GM23338 (cell line): ENCODE measurements at regions not wholly inside any gene's neighbourhood (a gene's known extent, or its start where the extent isn't known, plus 50 kb on each side); places are given as distances from the start of the nearest gene placed in this dataset.

Source experiments
- ATAC-seq: fragments of 200-7000 bp; cut with Tn5 transposase; 3 replicates; pipeline ENCODE4 v1.9.1; 2020
- DNase-seq: peaks from one replicate; pipeline ENCODE4 v3.0.0-alpha.2; 2015; ENCODE audit warnings: low spot score
- H2AFZ ChIP-seq: fragments of 200-600 bp; sonication (generic); 2 replicates; pipeline ENCODE4 v1.8.0; 2016; ENCODE audit warnings: antibody characterized with exemption, mild to moderate bottlenecking, moderate library complexity
- H3F3A ChIP-seq: fragments of 200-600 bp; sonication (generic); replicated peaks from 2 replicates; pipeline ENCODE4 v1.8.0; 2017; ENCODE audit warnings: antibody characterized with exemption, mixed run types, low read depth
- H3K27ac ChIP-seq: fragments of 200-600 bp; sonication (generic); 2 replicates; pipeline ENCODE4 v1.6.1; 2016; ENCODE audit warnings: low read depth
- H3K27me3 ChIP-seq: fragments of 200-600 bp; sonication (generic); 2 replicates; pipeline ENCODE4 v1.8.0; 2016; ENCODE audit warnings: mild to moderate bottlenecking, mixed run types, moderate library complexity; ENCODE audit not compliant: insufficient read depth
- H3K36me3 ChIP-seq: fragments of 200-600 bp; sonication (generic); 2 replicates; pipeline ENCODE4 v1.8.0; 2016; ENCODE audit warnings: mild to moderate bottlenecking; ENCODE audit not compliant: insufficient read depth
- H3K4me1 ChIP-seq: fragments of 200-600 bp; sonication (generic); 2 replicates; pipeline ENCODE4 v1.8.0; 2016; ENCODE audit warnings: mild to moderate bottlenecking, moderate library complexity; ENCODE audit not compliant: insufficient read depth
- H3K4me2 ChIP-seq: fragments of 200-600 bp; sonication (generic); 2 replicates; pipeline ENCODE4 v1.7.1; 2017; ENCODE audit warnings: mixed run types
- H3K4me3 ChIP-seq: fragments of 200-600 bp; sonication (generic); 2 replicates; pipeline ENCODE4 v1.6.1; 2016; ENCODE audit warnings: mixed run types
- H3K79me2 ChIP-seq: fragments of 200-600 bp; sonication (generic); replicated peaks from 2 replicates; pipeline ENCODE4 v1.8.0; 2017; ENCODE audit warnings: mild to moderate bottlenecking; ENCODE audit not compliant: insufficient read depth
- H3K9me2 ChIP-seq: fragments of 200-600 bp; sonication (generic); 2 replicates; pipeline ENCODE4 v1.8.0; 2017; ENCODE audit not compliant: insufficient read depth
- H4K20me1 ChIP-seq: fragments of 200-600 bp; sonication (generic); replicated peaks from 2 replicates; pipeline ENCODE4 v1.8.0; 2017; ENCODE audit warnings: mild to moderate bottlenecking; ENCODE audit not compliant: insufficient read depth
- H3K27ac Mint-ChIP-seq: 2 replicates; pipeline ENCODE4 v1.8.0; 2020; ENCODE audit warnings: inconsistent platforms, mild to moderate bottlenecking, moderate library complexity, mixed read lengths
- H3K27me3 Mint-ChIP-seq: 3 replicates; pipeline ENCODE4 v1.8.0; 2022; ENCODE audit warnings: low read depth, mild to moderate bottlenecking, moderate library complexity, mixed read lengths, inconsistent platforms; ENCODE audit not compliant: insufficient read depth, poor library complexity
- H3K36me3 Mint-ChIP-seq: 3 replicates; pipeline ENCODE4 v1.8.0; 2021; ENCODE audit warnings: low read depth, mild to moderate bottlenecking, inconsistent platforms, moderate library complexity, mixed read lengths
- H3K4me1 Mint-ChIP-seq: 3 replicates; pipeline ENCODE4 v1.8.0; 2020; ENCODE audit warnings: mild to moderate bottlenecking, inconsistent platforms, mixed read lengths
- H3K4me3 Mint-ChIP-seq: 3 replicates; pipeline ENCODE4 v1.8.0; 2021; ENCODE audit warnings: moderate library complexity, mild to moderate bottlenecking, inconsistent platforms, mixed read lengths
- H3K9me3 Mint-ChIP-seq: 3 replicates; pipeline ENCODE4 v1.8.0; 2020; ENCODE audit warnings: moderate library complexity, mild to moderate bottlenecking, inconsistent platforms, mixed read lengths
- CREB1 ChIP-seq: fragments of 250-450 bp; sonication (Bioruptor Pico); IDR thresholded peaks from 2 replicates; pipeline ENCODE4 v1.5.0; 2020; ENCODE audit warnings: low read depth, mild to moderate bottlenecking, moderate library complexity
- EZH2phosphoT487 ChIP-seq: fragments of 200-600 bp; sonication (generic); IDR thresholded peaks from one replicate; pipeline ENCODE4 v1.8.1; 2018; ENCODE audit warnings: antibody characterized with exemption; ENCODE audit not compliant: unreplicated experiment
- NANOG ChIP-seq: IDR thresholded peaks from 2 replicates; pipeline ENCODE4 v1.6.1; 2016; ENCODE audit warnings: antibody characterized with exemption, borderline replicate concordance
- STAT1 ChIP-seq: IDR thresholded peaks from one replicate; pipeline ENCODE4 v1.6.1; 2016; ENCODE audit warnings: antibody characterized with exemption; ENCODE audit not compliant: unreplicated experiment
- ZNF114 ChIP-seq: fragments of 250-450 bp; sonication (Bioruptor Pico); IDR thresholded peaks from 2 replicates; pipeline ENCODE4 v1.5.0; 2020; ENCODE audit warnings: mild to moderate bottlenecking, moderate library complexity
- ZNF331 ChIP-seq: fragments of 250-450 bp; sonication (Bioruptor Pico); IDR thresholded peaks from 2 replicates; pipeline ENCODE4 v1.5.0; 2020; ENCODE audit warnings: low read depth, mild to moderate bottlenecking, moderate library complexity
- TF ChIP-seq, protein P1 (sequence below): fragments of 250-450 bp; sonication (Bioruptor Pico); IDR thresholded peaks from 2 replicates; pipeline ENCODE4 v1.5.0; 2020; ENCODE audit warnings: mild to moderate bottlenecking, moderate library complexity
- TF ChIP-seq, protein P2 (sequence below), 2 experiments: fragments of 200-600 bp in 1 of 2; sonication (generic) in 1 of 2; conservative IDR thresholded peaks; 2 replicates each; pipeline versions ENCODE4 v1.5.1 to v1.6.1; 2016 to 2017; ENCODE audit warnings: antibody characterized with exemption in 2 of 2, low read depth in 2 of 2, mild to moderate bottlenecking in 2 of 2, moderate library complexity in 1 of 2

DNA sequence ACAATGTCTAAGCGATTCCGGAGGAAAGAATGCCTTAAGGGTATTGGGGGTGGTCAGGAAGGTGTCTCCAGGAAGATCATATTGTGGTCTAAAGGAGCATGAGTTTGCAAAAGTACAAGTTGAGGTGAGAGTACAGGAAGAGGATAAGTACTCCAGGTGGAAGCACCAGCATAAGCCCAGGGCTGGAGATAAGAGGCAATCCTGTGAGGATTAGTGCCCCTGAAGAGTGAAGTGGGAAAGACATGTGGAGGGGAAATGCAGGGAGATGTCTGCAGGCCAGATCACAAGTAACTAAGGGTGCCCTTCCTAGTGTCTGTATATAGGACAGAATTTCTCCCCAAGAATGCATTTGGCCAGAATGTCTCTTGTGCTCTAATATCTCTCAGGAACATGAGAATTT is 188.3 kb upstream of the DPT start (continued):
- TF ChIP-seq, protein P1, sequence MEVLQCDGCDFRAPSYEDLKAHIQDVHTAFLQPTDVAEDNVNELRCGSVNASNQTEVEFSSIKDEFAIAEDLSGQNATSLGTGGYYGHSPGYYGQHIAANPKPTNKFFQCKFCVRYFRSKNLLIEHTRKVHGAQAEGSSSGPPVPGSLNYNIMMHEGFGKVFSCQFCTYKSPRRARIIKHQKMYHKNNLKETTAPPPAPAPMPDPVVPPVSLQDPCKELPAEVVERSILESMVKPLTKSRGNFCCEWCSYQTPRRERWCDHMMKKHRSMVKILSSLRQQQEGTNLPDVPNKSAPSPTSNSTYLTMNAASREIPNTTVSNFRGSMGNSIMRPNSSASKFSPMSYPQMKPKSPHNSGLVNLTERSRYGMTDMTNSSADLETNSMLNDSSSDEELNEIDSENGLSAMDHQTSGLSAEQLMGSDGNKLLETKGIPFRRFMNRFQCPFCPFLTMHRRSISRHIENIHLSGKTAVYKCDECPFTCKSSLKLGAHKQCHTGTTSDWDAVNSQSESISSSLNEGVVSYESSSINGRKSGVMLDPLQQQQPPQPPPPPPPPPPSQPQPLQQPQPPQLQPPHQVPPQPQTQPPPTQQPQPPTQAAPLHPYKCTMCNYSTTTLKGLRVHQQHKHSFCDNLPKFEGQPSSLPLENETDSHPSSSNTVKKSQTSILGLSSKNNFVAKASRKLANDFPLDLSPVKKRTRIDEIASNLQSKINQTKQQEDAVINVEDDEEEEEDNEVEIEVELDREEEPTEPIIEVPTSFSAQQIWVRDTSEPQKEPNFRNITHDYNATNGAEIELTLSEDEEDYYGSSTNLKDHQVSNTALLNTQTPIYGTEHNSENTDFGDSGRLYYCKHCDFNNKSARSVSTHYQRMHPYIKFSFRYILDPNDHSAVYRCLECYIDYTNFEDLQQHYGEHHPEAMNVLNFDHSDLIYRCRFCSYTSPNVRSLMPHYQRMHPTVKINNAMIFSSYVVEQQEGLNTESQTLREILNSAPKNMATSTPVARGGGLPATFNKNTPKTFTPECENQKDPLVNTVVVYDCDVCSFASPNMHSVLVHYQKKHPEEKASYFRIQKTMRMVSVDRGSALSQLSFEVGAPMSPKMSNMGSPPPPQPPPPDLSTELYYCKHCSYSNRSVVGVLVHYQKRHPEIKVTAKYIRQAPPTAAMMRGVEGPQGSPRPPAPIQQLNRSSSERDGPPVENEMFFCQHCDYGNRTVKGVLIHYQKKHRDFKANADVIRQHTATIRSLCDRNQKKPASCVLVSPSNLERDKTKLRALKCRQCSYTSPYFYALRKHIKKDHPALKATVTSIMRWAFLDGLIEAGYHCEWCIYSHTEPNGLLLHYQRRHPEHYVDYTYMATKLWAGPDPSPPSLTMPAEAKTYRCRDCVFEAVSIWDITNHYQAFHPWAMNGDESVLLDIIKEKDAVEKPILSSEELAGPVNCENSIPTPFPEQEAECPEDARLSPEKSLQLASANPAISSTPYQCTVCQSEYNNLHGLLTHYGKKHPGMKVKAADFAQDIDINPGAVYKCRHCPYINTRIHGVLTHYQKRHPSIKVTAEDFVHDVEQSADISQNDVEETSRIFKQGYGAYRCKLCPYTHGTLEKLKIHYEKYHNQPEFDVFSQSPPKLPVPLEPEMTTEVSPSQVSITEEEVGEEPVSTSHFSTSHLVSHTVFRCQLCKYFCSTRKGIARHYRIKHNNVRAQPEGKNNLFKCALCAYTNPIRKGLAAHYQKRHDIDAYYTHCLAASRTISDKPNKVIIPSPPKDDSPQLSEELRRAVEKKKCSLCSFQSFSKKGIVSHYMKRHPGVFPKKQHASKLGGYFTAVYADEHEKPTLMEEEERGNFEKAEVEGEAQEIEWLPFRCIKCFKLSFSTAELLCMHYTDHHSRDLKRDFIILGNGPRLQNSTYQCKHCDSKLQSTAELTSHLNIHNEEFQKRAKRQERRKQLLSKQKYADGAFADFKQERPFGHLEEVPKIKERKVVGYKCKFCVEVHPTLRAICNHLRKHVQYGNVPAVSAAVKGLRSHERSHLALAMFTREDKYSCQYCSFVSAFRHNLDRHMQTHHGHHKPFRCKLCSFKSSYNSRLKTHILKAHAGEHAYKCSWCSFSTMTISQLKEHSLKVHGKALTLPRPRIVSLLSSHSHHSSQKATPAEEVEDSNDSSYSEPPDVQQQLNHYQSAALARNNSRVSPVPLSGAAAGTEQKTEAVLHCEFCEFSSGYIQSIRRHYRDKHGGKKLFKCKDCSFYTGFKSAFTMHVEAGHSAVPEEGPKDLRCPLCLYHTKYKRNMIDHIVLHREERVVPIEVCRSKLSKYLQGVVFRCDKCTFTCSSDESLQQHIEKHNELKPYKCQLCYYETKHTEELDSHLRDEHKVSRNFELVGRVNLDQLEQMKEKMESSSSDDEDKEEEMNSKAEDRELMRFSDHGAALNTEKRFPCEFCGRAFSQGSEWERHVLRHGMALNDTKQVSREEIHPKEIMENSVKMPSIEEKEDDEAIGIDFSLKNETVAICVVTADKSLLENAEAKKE (CRISPR knock-in tag): no peak
- TF ChIP-seq ZNF331 (CRISPR knock-in tag) (no peak), NANOG (no peak)

DNA sequence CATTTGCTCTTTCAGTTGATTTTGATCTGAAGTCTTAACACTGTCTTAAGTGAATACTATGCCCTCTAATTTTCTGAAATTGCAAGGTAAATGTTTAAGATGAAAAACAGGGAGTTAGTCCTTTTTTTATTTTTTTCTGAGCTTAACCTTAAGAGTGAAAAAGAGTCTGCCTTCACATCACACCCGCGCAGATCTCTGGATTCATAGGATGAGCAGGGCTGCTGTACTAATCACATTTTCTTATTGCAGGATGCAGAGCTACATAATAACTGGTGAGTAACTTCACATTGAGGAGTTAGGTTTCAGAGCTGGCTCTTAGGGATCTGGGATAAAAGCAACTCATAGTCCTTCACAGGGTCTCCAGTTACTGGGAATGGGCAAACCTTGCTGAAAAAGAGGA is 188.7 kb upstream of the ATP1B1 start:
- Mint-ChIP-seq H3K27ac (peak overlapping the region; percentile 33; the same call in 1 of the 2 replicates), H3K27me3 (no peaks in the 10 kb centered on the region), H3K36me3 (no peaks in the 10 kb centered on the region), H3K4me1 (peaks cover 27% of the 10 kb centered on the region), H3K9me3 (no peaks in the 10 kb centered on the region), H3K4me3 (no peak overlapping the region)
- Histone ChIP-seq H3K4me1 (peaks cover 21% of the 10 kb centered on the region), H4K20me1 (no peaks in the 10 kb centered on the region), H3F3A (no peaks in the 10 kb centered on the region), H3K27ac (no peak overlapping the region), H3K4me3 (no peak overlapping the region), H3K27me3 (no peaks in the 10 kb centered on the region), H3K9me2 (peaks cover 16% of the 10 kb centered on the region; the same call in 1 of the 2 replicates), H3K36me3 (no peaks in the 10 kb centered on the region), H3K79me2 (no peaks in the 10 kb centered on the region), H3K4me2 (no peak overlapping the region), H2AFZ (peak overlapping the region; percentile 77)
- ATAC-seq: no peak
- DNase-seq: no peak
- TF ChIP-seq STAT1: no peak
- no peak for TF ChIP-seq ZNF331 (CRISPR knock-in tag)
- no peak for TF ChIP-seq CREB1 (CRISPR knock-in tag)
- TF ChIP-seq NANOG: no peak
- no peak for TF ChIP-seq ZNF114 (CRISPR knock-in tag)
- TF ChIP-seq, protein P1 (CRISPR knock-in tag): no peak
- TF ChIP-seq, protein P2, sequence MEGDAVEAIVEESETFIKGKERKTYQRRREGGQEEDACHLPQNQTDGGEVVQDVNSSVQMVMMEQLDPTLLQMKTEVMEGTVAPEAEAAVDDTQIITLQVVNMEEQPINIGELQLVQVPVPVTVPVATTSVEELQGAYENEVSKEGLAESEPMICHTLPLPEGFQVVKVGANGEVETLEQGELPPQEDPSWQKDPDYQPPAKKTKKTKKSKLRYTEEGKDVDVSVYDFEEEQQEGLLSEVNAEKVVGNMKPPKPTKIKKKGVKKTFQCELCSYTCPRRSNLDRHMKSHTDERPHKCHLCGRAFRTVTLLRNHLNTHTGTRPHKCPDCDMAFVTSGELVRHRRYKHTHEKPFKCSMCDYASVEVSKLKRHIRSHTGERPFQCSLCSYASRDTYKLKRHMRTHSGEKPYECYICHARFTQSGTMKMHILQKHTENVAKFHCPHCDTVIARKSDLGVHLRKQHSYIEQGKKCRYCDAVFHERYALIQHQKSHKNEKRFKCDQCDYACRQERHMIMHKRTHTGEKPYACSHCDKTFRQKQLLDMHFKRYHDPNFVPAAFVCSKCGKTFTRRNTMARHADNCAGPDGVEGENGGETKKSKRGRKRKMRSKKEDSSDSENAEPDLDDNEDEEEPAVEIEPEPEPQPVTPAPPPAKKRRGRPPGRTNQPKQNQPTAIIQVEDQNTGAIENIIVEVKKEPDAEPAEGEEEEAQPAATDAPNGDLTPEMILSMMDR (conservative IDR thresholded peaks at IDR 0.05; ENCODE audit: low read depth in 2 of 2): no peak
- TF ChIP-seq EZH2phosphoT487: no peak
